ENCODE measurements at regions not wholly inside any gene's neighbourhood (a gene's known extent, or its start where the extent isn't known, plus 50 kb on each side); places are given as distances from the start of the nearest gene placed in this dataset.

DNA sequence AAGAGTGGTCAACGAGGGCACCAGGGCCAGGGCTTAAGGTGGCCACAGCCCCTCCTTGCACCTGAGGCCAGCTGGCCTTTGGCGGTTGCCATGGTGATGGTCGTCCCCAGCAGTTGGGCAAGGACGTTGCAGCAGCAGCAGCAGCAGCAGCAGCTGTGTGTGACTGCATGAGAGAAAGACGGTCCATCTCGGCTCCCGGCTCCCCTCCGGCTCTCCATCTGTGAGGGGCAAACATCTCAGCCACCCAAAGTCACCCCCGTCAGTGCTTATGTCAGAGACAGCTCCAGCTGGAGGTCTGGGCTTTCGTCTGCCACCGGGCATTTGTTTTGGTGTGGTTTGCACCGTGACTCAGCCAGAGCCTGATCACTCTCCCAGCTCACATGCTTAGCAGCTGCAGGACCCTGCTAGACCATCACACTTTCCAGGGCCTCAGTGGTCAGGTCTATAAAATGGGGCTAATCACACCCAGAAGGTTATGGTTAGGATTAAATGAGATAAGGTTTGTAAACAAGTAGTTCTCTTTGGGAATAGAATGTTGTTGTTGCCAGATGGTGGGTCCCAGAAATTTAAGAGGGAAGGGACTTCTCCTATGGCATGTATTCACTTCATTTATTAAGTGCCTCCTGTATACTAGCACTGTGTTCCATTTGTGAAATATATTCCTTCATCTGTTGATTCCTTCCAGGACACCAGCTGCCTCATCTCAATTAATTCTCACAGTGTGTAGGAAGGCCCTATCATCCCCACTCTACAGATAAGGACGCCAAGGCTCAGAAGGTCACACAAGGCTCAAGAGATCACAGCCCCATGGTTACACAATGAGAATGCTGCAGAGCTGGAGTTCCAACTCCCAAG, 212.6 kb upstream of the LHX5 start:
- DNase-seq, result no peak

DNA sequence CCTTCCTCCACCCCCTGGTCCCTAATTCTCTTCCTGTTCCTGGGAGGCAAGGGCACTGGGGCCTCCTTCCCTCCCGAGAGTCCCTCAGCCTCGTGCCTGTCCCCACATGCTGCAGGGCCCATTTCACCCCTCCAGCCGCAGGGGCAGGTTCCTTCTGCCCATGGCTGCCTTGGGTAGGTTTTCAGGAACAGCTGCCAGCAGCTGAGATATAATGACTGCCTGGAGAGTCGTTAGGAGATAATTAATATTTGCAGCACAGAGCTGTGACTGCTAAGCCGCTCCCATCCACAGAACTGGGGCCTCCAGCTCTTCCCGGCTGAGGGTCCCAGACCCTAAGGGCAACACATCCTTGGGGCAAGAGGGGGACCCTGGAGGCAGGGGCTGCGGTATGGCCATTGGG, 211.9 kb upstream of the LHX5 start:
- DNase-seq, result no peak

DNA sequence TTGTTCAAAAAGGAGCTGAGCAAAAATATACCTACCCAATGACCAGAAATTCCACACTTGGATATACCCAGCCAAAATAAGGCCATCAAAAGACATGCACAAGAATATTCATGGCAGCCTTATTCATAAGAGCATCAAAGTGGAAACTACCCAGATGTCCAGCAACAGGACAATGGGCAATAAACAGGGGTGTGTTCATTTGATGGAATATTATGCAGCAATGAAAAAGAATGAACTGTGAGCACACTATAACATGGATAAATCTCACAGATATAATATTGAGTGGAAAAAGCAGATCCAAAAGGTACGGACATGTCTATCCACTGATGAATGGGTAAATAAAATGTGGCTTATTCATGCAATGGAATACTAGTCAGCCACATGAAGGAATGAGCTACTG, 209.2 kb upstream of the LHX5 start:
- no peak for DNase-seq

DNA sequence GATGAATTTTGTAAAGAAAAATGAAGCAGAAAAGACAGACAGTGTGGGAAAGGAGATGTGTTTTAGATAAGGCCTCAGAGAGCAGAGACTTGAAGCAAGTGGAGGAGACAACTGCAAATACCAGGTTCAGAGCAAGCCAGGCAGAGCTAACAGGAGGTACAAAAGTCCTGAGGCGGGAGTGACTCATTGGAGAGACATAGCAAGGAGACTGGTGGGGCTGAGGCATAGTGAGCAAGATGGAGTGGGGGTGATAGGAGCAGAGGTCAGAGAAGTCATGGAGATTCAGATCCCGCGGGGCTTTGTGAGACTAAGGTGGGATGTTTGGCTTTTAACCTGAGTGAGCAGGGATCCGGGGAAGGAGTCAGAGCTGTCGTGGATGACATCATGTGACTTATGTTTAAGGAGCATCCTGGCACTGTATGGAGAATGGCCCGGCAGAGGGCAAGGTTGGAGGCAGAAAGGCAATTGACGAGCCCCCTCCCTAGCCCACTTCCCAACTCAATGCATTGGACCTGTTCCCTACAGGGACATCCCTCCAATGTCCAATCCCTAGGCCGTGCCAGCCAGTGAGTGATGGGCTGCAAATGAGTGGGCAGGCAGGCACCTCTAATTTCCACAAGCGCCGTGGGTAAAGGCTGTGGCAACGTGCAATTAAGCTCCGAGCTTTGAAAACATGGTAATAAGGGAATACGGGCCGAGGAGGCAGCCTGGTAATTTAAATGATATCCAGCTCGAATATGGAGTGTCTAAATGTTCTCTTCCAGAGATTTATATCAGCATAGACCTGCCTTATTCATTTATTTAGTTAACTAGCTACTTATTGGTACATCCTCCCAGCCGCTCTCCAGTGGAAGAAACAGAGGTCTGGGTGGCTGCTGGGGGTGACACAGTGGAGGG, 206.8 kb upstream of the LHX5 start:
- DNase-seq, result no peak

DNA sequence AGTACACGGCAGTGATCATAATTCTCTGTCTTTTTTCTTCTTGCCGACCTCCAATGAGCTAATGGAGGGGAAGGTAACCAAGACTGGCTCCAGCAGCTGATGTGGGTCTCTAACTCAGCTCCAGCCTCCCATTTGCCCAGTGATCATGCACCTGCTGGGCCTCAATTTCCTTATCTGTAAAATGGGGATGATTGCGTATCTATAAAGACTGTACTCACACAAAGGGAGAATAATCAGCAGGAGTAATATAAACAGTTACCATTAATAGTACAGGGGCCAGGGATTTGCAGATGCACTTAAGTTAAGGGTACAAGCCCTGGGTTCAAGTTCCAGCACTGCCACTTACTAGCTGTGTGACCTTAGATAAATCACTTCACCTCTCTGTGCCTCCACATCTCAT, 204.9 kb upstream of the LHX5 start:
- no peak for DNase-seq

DNA sequence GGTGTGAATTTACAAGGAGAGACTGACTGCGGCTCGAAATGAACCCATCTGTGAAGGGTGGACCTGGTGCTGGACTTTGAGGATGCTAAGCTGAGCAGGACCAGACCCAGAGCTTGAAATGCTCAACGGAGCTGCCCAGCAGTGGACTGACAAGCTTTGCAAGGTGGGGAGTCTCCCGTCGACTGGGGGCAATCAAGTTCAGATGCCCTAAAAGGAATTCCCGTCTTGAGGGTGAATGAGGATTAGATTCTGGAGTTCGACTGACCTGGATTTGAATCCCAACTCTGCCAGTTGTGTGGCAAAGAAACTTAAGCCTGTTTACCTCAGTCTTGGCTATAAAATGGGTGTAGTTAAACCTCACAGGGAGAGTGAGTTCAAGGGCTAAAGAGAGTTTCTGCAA, 204.4 kb upstream of the LHX5 start:
- no peak for DNase-seq

DNA sequence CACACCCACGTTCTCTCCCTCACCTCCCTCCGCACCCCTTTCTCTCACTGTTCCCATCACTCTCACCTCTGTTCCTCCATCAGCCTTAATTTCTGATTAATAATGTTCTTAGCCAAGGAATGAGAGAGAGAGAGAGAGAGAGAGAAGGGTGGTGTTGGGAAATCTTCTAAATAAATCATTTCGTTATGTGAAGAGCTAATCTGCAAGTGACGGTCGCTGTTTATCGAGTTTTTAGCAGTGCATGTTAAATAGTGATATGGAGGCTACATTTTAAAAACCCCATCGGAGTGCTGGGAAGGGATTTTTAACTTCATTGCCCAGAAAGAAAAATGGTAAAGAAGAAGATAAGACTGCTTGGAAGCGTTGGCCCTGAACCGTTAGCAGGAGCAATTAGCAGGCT, 203.3 kb upstream of the LHX5 start:
- no peak for DNase-seq

DNA sequence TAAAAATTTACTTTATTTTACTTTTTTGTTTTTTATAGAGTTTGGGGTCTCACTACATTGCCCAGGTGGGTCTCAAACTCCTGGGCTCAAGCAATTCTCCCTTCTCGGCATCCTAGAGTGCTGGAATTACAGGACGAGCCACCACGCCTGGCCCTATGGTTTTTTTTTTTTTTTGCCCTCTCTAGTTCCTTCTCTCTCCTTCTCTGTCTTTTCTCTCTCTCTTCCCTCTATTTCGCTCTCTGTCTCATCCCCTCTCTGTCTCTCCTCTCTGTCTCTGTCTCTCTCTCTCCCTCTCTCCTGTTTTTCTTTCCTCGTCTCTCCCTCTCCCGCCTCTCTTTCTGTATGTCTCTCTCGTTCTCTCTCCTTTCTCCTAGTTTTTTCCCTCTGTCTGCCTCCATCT, 202.6 kb upstream of the LHX5 start:
- DNase-seq, result no peak

DNA sequence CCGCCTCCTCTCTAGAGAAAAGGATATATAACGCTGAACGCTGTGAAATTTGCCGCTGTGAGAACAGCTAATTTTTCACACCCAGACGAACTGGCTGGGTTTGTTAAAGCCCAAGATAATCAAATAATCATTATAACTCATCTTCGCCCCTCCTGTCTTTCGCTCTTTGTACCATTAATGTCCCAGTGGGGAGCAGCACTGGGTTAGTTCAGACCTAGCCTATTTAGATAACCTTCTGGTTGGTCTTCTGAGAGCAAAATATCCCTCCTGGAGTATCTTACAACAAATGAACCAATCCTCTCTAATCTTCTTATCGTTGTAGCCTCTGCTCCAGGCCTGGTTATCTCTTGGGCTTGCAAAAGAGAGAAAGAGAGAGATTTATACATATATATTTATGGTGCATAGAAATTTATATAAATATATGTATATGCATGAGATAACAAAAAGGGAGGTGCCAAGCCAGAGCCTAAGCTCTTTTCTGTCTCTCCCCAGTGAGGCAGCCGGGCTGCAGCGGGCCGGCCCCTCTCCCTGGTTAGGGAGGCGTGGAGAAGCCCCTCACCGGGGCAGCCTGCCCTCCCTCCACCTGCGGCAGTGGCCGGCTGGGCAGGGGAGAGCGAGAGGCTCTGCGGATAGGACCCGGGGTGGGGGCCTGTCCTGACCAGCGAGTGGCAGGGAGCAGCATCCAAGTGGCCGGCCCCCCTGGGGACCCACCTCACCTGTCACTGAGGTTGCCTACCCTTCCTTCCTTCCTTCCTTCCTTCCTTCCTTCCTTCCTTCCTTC, 202.0 kb upstream of the LHX5 start:
- no peak for DNase-seq

DNA sequence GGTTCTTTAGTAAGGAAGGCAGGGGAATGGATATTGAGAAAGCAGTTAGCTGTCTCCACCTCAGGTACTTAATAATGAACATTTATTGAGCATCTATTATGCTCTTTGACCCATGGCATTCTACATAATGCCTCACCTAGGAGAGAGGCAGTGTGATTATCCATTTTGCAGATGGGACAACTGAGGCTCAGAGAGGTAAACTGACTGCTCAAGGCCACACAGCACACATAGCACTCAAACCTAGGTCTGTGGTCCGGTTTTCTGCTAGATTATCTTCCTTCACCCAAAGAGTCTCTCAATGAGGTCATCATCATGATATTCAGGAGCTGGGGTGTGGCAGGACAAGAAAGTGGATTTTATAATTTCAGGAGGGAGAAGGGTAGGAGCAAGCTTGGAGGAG, 199.1 kb upstream of the LHX5 start:
- DNase-seq, result no peak

DNA sequence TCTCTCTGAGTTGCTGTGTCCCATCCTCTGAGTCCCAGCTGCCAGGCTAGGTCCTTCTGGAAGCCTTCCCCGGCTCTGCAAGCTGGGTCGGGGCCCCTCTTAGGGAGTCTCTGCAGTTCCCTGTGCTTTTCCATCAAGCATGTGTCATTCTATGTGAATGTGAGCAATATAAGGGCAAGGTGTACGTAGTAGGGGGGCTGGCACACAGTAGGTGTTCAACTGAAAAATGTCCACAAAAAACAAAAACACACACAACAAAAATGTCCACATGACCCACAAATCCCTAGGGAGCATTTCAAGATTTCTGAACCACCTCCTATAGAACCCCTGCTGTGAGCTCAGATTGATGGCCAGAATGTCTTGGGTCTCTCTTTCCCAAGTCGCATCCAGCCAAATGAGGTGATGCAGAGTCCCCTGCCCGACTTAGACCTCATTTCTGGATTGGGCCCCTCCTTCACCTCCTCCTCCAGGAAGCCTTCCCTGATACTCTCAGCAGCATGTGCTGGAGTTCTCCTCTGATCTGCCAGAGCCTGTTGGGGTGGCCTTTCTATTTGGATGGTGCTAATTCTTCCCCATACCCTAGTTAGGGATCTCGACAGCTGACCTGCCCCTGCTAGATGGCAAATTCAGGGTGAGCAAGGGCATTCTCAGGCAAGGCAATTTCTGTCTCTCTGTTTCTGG, 196.1 kb upstream of the LHX5 start:
- DNase-seq, result no peak

DNA sequence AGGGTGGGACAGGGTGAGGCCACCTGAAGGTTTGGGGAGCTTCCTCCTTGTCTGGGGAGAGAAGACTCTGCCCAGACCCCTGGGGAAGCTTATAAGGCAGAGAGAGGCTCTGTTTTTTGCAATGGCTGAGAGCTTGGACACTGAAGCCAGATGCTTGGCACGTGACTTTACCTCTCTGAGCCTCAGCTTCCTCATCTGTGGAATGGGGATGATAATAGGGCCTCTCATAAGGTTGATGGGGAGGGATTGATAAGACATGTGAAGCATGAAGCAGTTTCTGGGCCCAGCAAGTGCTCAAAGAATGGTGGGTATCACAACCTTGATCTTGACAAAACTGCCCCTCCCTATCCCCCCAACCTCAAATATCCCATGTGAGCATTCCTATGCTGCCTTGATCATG, 195.4 kb upstream of the LHX5 start:
- DNase-seq, result no peak

DNA sequence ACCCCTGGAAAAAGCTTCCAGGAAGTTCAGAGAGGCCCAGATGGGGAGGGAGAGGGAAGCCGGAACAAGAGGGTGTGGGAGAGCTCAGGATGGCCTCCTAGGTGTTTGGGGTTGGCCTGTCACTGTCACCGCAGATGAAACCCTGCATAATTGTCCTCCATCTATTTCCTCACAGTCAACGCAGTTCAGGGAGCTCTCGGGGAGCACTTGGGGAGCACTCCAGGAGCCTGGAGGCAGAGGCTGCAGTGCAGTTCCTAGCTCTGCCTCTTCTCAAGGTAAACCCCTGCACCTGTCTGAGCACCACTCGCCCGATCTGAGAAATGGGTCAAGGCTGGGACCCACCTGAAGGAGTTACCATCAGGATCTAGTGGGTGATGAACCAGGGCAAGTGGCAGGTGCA, 194.6 kb upstream of the LHX5 start:
- no peak for DNase-seq

DNA sequence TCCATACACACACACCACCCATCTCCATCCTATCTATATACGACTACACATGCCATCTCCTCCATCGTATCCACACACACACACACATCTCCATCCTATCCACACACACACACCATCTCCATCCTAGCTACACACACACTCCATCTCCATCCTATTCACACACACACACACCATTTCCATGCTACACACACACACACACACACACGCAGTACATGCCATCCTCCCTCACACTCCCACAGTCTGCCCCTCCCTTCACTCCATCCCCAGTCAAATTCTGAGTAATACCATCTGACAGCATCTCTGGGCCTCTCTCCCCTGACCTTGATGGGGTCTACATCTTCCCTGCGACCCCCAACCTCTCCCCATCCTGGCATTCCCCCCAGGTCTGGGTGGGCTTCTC, 193.8 kb upstream of the LHX5 start:
- DNase-seq, result no peak

DNA sequence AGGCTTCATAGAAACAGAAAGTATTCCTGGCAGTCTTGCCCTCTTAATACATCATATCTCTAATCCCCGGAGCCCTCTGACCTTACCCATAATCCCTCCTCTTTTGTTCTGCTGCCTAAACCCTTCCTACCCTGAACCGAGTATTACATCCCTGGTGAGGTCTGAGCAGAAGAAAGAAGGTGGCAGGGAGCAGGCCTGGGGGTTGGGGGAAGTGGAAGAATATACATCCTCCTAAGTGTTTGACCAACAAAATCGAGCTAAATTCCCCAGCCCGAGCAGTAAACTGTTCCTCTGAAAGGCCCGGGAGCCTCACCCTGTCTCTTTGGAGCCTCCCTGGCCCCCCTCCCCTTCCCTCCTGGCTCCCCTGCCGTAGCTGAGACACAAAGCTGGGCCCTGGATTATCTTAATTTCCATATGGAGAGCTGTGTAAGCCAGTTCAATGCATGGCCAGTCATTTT, 192.6 kb upstream of the LHX5 start:
- no peak for DNase-seq

DNA sequence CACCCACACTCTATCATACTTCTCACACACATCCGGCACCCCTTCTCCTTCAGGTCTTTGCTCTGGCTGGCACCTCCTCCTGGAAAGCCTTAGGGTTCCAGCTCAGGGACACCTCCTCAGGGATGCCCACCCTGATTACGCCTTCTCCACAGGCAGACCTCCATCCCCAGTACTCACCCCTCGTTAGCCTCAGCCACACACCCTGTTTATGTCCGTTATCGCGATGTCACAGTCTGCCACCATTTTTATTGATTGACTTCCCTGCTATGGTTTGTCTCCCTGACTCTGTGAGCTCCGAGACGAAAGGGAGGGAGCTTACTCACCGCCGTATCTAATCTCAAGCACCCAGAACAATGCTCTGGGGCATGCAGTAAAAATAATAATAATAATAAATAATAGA, 191.7 kb upstream of the LHX5 start:
- DNase-seq, result no peak

DNA sequence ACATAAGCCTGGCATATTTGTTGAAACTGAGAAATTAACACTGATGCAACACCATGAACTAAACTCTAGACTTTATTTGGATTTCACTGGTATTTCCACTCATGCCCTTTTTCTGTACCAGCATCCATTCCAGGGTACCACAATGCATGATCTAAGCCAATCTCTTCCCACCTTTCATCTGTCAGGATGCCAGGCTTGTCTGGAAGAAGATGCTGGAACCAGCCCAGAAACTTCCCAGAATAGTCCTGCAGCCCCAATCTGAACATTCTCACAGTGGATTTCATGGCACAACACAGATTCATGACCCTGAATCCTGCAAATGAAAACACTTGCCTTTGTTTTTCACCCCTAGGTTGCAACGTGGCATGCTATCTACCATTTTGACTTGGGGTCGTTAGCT, 189.3 kb upstream of the LHX5 start:
- no peak for DNase-seq

DNA sequence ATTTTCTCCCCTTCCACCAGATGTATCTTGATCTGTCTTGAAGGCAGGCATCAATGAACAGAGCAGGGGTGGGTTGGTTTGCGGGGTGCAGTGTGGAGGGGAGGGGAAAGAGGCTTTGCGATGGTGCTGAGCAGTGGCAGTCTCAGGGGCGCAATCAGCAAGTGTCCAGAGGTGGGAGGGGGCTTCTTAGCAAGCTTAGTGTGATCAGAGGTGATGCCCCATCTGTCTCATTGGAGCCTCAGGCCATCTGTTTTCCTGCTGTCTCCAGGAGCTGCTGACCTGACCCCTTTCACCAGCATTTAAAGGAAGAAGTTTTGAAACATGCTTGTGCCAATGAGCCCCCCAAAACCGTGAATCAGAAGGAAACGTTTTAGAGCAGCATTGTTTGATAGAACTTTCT, 187.7 kb upstream of the LHX5 start:
- DNase-seq, result no peak

DNA sequence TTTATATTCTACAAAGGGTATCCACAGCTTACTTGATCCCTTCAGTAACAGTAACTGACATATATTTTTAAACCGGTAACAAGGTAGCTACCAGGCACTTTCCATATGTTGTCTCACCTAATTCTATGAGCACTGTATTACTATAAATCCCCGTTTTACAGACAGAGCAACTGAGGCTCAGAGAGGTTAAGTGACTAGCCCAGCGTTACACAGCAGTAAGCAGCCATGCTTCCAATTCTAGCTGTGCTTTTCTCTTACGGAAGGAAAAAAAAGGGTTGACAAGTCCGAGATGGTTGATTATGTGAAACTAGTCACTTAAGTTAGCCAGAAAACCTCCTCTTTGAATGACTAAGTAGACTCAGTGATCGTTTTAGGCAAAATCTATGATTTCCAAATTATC, 187.3 kb upstream of the LHX5 start:
- DNase-seq, result no peak

DNA sequence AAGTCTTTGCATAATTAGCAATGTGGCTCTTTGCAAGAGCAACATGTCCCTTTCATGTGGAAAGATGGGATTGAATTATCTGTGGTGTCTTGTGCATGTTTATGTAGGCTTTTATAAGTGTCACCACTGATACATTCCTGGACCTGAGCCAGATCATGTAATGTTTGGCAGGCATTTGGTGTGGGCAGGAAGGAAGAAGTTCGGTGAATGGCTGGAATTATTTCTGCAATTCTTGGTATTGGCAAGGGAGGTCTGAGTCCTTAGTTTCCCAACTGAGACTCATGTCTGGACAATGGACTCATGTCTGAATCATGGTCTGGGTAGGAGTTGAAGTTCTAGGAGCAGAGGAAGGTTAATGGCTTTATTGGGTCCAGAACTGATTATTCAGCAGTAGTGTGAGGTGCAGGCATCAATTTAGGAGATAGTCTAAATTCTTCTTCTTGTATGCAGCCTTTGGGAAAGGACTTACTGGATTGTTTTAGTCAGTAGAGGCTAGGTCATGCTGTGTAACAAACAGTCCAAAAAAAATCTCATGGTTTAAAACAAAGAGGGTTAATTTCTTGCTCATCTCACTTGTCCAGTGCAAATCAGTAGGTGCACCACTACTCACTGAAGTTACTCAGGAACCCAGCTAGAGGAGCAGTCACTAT, 186.5 kb upstream of the LHX5 start:
- DNase-seq, result no peak

DNA sequence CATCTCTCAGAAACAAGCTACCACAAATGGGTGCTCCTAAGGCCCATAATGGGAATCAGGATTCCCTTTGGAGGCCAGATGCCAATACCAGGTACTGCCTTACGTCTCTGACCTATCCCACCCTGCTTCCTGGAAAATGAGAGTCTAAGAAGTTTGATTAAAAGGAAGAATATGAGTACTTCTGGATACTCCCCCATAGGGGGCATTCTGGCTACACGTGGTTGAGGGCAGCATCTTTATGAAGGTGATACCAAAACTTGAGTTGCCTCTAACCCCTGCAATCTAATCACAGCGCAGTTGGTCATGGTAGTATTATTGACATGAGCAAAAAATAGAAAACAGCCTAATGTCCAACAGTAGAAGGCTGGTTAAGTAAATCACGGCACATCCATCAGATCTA, 184.2 kb upstream of the LHX5 start:
- DNase-seq, result no peak

DNA sequence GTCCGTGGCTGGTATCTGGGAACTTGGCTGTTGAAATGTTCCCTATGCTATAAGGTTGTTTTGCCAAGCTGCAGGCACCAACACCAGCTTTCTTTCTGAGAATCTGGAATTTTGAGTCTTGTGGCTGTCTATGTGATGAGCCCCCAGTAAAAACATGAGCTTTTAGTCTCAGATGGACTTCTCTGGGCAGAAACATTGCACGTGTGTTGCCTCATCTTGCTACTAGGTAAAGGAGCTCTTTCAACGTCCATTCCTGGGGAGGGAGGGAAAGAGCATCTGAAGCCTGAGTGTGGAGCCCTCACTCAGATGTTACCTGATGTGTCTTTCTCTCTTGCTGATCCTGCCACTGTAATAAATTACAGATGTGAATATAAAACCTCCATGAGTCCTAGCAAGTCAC, 183.8 kb upstream of the LHX5 start:
- no peak for DNase-seq

Data from hindlimb muscle (tissue), 1 donor.